Activated CD4-positive, alpha-beta T cell treated with anti-CD3 and anti-CD28 coated beads, Interleukin-2, amount 50 U/mL, for 4 hours (primary cell): ENCODE measurements at regions not wholly inside any gene's neighbourhood (a gene's known extent, or its start where the extent isn't known, plus 50 kb on each side); places are given as distances from the start of the nearest gene placed in this dataset.

ENCODE experiments used
- DNase-seq, 2 experiments: peaks; one replicate each; pipeline ENCODE4 v3.0.0-alpha.2; 2020

GRCh38 chr14:71363946-71364925 lies 457.0 kb downstream of the PCNX1 start:
- DNase-seq: no peak

DNA sequence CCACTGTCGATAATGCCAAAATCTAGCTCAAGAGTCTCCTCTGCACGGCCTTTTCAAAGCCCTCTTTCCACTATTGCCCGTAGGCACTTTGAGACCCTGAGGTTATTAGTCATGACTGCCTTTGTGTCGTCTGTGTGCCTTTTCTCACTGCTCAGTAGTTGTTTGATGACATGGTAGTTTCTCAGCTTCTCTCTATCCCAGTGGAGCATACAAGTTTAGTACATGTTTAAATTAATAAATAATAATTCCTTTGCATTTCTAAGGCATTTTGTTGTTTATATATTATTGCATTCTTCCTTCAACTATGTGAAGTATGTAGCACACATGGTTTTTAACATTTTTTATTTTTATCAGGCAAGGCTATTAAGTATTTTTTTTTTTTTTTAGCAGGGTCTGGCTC lies 458.1 kb downstream of the PCNX1 start:
- DNase-seq: no peak

DNA sequence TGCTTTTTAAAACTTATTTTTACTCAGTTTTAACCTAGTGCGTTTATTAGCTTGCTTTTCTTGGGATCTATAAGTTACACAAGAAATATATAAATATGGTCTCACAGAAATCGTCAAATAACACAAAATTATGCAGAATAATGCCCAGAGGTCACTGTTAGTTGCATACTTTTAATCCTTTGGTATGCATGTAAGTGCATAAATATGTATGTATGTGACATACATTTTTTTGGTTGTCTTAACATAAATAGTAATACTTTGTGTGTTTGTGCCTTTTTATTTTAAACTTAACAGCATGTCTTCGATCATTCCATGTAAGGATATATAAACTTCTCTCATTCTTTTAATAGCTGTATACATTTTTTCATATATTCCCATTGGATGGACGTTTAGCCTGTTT lies 459.6 kb downstream of the PCNX1 start:
- no peak for DNase-seq

DNA sequence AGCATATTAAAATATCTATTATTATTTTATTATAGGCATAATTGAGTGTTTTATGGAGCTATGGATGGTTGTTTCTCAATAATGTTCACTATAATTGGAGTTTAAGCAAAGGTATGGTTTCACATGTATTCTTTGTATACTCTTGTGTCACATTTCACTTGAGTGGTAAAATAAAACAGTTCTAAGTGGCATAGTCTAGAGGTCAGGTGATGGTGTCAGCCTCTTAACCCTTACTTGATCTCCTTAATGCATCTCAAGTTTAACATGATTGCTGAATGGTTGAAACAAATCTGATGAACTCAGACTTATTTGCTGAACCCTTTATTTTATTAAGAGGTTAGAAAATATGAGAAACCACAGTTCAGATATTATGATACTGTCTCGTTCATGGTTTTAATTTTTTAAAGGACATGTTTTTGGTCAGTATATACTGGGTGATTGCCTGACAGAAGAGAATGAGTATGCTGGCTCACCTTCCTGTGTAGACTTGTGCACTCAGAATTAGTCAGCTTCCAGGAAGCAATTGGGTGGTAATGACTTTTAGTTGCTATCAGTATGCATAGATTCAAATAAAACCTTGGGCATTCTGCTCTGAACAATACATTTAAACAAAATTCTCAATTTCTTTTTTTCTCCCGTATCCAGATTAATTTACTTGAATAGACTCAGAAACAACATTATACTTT lies 464.6 kb downstream of the PCNX1 start:
- no peak for DNase-seq

GRCh38 chr14:71372411-71372838 lies 465.2 kb downstream of the PCNX1 start:
- no peak for DNase-seq

- no peak for DNase-seq
Measured at GRCh38 chr14:71373773-71374172, 466.5 kb downstream of the PCNX1 start.

- DNase-seq: no peak
Measured at GRCh38 chr14:71374989-71375388, 467.7 kb downstream of the PCNX1 start.

DNA sequence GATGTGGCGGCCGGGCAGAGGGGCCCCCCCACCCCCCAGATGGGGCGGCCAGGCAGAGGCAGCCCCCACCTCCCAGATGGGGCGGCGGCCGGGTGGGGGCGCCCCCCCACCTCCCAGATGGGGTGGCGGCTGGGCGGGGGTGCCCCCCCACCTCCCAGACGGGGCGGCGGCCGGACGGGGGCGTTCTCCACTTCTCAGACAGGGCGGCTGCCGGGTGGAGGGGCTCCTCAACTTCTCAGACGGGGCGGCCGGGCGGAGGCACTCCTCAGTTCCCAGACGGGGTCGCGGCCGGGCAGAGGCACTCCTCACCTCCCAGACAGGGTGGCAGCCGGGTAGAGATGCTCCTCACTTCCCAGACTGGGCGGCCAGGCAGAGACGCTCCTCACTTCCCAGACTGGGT lies 469.8 kb downstream of the PCNX1 start:
- no peak for DNase-seq

GRCh38 chr14:71380271-71380670 lies 473.0 kb downstream of the PCNX1 start:
- DNase-seq: no peak

DNA sequence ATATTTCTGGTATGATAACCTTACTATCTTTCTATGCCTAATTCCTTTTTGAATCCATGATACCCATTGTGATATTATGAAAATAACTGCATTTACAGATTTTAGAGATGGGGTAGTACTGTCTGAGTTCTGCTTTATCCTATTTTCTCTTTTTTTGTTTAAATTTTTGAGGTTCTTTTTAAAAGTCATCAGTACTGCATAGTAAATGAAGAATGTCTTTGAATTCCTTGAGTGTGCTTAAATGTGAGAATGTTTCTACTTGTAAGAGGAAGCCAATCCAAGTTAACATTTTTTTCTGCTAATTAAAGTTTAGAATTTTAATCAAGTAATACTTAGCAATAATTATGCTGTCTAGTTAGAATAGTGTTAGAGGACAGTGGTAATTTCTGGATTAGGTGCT lies 474.6 kb downstream of the PCNX1 start:
- DNase-seq: no peak

GRCh38 chr14:71382315-71382714 lies 475.1 kb downstream of the PCNX1 start:
- DNase-seq: no peak

DNA sequence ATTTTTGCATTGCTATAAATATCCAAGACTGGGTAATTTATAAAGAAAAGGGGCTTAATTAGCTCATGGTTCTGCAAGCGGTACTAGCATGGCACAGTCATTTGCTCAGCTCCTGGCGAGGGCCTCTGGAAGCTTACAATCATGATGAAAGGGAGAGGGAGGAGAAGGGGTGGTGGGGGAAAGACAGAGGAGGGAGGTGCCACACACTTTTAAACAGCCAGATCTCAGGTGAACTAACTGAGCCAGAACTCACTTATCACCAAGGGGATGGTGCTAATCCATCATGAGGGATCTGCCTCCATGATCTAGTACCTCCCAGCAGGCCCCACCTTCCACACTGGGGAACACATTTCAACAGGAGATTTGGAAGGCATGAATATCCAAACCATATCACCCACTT lies 476.3 kb downstream of the PCNX1 start:
- DNase-seq: no peak

- DNase-seq: no peak
Measured at GRCh38 chr14:71384007-71384845, 477.0 kb downstream of the PCNX1 start.

- DNase-seq: no peak
Measured at GRCh38 chr14:71387753-71388152, 480.5 kb downstream of the PCNX1 start.

DNA sequence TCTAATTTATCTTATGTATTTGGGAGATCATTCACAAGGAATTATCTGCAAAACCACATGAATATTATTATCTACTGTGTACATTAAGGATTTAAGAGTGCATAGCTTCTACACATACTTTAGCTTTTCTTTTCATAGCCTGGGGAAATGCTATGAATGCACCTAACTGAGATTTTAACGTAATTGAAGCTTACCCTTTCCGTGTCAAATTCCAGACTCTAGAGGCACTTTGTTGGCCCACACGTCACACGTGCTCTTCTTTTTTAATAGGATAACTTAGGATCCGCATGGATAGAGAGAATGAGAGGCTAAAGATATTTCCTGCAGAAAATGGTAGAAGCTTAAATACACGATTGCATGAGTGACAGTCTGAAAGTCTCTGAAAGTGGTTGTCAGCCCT lies 481.1 kb downstream of the PCNX1 start:
- DNase-seq: no peak

- no peak for DNase-seq
Measured at GRCh38 chr14:71388862-71389261, 481.6 kb downstream of the PCNX1 start.

DNA sequence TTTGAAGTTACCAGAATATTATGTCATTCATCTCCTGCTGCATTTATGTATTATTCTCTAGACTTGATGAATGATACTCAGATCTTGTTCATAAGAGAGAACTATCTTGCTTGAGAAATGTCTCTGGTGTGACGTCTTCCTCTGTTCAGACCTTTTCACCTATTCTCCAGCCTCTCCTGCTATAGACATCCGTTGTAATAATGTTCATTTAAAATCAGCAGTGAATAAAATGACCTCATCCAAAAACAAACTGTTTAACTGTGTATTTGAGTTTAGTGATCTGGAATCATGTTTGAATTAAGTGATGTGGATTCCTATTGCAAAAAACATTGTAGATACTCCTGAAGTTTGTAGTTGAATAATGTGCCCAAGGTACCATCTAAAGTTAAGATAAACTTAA lies 487.1 kb downstream of the PCNX1 start:
- no peak for DNase-seq

GRCh38 chr14:71395151-71395604 lies 487.9 kb downstream of the PCNX1 start:
- no peak for DNase-seq

GRCh38 chr14:71395636-71396035 lies 488.4 kb downstream of the PCNX1 start:
- no peak for DNase-seq

DNA sequence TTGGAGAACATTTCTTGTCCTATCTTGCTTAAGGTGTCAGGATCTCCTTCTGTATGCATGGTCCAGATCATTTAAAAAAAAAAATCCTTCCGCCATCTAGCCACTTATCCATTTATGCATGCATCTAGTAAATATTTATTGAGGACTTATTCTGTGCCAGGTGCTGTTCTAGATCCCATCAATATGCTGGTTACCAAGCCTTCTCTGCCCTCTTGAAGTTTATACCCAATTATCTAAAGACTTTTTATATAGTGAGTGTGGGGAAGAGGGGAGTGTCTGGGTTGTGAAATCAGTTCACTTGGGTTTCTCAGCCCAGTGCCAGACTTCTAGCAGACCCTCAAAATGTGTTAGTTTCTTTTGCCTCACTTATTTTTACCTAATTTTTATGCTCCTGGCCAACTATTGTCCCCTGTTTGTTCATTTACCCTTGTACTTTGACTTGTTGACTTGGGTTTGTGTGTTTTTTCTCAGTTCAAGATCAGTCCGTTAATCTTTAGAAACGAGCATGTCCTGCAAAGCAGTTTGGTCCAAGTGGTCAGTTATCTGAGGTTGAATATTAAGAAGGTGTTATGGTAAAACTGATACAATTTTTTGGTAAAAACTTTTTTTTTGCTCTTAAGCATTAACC lies 488.9 kb downstream of the PCNX1 start:
- DNase-seq: no peak

DNA sequence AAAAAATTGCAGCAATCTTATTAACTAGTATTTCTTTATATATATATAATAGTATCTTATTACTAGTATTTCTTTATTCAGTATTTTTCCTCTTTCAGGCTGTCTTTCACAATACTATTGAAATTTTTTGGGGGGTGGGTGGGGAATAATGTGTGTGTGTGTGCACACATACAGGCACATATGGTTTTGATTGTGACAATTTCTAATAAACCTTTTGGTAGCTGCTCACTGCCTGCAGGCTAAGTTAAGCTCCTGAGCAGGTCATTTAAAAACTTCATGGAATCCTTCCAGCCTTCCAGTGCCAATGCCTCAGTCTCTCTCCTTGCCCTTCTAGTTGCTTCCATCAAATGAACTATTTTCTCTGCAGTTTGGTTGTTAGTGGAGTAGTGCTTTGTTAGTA lies 490.1 kb downstream of the PCNX1 start:
- DNase-seq: no peak

DNA sequence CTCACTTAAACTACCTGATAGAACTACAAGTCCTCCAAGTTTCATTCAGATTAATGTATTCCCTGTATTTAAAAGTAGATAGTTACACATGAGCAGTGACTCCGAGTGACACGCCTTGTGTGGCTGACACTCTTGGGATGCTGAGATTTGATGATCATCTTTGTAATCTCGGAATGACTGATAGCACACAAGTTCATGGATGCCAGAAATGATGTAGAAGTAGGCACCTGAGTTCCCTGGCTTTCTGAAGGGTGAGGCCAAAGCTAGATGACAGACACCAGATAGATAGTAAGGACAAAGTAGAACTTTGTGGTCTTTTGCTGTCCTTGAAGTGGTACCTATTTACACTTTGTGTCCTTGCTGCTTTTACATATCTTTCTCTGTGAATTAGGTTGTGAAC lies 491.2 kb downstream of the PCNX1 start:
- no peak for DNase-seq

- no peak for DNase-seq
Measured at GRCh38 chr14:71399057-71399487, 491.8 kb downstream of the PCNX1 start.
